HG03521 (cell line): ENCODE measurements at regions not wholly inside any gene's neighbourhood (a gene's known extent, or its start where the extent isn't known, plus 50 kb on each side); places are given as distances from the start of the nearest gene placed in this dataset.
"Not testable (repeated sequence)": the region's sequence is repeated elsewhere in the genome, so short reads cannot be mapped to it uniquely, and the experiment has no call there.

Experiments
- ATAC-seq: cut with Tn5 transposase; IDR thresholded peaks from one replicate; pipeline ENCODE4 v1.9.1; 2021; ENCODE audit warnings: mild to moderate bottlenecking, moderate library complexity; ENCODE audit not compliant: unreplicated experiment

DNA sequence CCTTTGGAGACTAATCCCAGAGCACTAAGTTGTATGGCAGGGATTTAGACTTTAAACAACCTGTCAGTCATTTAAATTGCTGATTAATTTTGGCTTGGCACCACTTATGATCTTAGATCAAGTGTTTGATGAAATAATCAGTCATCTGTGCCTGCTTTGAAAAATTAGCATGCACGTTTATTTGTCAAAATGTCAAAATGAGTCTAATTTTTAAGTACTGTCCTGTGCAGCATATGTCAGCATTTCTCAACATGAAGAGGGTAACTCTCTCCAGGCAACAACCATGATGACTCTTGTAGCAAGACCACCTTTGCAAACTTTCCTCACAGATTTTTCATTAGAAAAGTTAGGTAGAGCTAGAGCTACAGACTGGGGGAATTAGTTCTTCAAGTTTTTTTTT, 155.7 kb upstream of the GJE1 start:
- no peak for ATAC-seq

DNA sequence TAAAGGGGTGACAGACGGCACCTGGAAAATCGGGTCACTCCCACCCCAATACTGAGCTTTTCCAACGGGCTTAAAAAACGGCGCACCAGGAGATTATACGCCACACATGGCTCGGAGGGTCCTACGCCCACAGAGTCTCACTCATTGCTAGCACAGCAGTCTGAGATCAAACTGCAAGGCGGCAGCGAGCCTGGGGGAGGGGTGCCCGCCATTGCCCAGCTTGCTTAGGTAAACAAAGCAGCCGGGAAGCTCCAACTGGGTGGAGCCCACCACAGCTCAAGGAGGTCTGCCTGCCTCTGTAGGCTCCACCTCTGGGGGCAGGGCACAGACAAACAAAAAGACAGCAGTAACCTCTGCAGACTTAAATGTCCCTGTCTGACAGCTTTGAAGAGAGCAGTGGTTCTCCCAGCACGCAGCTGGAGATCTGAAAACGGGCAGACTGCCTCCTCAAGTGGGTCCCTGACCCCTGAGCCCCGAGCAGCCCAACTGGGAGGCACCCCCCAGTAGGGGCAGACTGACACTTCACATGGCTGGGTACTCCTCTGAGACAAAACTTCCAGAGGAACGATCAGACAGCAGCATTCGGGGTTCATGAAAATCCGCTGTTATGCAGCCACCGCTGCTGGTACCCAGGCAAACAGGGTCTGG, 162.8 kb upstream of the GJE1 start:
- ATAC-seq = not testable (repeated sequence)

DNA sequence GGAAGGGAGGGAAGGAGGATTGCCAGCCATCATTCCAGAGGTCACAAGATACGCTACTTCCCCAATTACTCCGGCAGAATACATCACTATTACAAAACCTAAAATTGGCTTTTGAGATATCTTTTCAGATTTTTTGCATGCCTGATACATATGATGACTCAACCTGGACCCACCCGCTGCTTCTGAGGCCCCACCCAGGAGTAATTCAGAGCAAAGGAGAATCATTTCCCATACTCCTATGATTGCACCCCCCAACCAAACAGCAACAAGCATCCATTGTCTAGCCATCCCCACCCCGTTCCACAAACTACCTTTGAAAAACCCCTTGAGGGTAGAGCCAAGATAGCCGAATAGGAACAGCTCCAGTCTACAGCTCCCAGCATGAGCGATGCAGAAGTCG, 163.5 kb upstream of the GJE1 start:
- no peak for ATAC-seq

DNA sequence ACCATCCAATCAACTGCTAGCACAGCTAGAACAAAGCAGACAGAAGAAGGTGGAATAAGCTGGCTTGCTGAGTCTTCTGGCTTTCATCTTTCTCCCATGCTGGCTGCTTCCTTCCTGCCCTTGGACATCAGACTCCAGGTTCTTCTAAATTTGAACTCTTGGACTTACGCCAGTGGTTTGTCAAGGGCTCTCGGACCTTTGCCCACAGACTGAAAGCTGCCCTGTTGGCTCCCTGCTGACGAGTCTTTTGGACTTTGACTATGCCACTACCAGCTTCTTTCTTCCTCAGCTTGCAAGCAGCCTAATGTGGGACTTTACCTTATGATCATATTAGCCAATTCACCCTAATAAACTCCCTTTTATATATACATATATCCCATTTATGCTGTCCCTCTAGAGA, 164.1 kb upstream of the GJE1 start:
- ATAC-seq = no peak

DNA sequence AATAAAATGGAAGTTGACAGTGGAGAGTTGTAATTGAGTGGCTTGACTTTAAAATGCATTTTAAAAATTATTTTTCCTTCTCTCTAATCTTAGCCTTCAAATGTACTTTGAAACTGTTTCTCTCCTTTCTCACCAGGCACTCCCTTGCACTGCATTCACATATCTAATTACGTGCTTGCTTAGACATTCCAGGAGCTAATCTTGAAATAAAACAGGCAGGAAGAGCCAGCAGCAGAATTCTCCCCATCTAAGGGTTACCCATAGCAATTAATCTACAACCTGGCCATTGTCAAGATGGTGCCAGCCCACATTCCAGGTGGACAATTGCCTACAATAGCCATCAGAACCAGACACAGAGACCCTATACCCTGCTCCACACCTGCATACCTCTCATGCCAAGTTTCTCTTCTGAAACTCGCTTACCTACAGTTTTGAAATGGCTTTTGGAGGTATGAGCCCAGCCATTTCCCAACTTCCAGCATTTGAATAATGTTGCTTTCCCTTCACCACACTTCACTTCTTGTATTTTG, 167.6 kb upstream of the GJE1 start:
- no peak for ATAC-seq

DNA sequence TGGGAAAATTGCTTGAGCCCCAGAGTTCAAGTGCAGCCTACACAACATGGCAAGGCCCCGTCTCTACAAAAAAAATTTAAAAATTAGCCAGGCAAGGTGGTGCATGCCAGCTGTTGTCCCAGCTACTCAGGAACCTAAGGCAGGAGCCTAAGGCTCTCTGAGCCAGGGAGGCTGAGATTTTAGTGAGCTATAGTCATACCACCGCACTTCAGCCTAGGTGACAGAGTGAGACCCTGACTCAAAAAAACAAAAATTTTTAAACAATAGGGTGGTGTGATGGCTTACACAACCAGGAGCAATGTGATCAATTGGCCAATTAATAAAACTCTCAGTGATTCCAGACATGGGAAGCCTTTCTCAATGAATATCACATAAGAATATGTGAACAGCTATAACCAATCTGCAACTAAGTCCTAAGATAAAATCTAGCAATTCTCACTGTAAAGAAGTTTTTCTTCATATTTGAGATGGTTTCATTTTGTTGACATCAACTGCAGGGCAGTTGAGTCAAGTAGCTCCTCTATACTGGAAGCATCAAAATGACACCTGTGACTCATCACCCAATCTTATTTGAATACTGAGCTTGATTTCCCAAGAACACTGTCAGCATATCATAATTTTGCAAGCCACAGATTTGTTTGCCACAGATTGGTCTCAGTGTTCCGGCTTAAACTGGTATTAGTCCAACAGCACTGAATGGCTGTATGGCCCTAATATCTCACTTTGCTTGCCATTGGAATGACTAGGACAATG, 169.0 kb upstream of the GJE1 start:
- no peak for ATAC-seq

DNA sequence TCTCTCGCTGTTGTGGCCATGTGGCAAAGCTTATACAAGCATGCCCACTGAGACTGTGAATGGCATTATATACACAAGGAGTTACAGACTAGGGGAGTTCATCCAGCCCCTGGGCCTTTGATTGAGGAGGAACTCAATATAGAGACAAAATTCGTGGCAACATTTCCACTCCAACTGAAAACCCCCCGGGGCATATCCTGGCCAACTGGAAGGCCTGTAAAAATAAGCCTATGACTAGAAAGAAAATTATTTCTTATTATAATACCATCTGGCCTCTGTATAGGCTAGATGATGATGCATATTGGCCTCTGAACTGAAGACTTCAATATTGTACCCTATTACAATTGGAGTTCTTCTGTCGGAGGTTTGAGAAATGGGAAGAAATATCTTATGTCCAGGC, 175.5 kb upstream of the GJE1 start:
- ATAC-seq = no peak

DNA sequence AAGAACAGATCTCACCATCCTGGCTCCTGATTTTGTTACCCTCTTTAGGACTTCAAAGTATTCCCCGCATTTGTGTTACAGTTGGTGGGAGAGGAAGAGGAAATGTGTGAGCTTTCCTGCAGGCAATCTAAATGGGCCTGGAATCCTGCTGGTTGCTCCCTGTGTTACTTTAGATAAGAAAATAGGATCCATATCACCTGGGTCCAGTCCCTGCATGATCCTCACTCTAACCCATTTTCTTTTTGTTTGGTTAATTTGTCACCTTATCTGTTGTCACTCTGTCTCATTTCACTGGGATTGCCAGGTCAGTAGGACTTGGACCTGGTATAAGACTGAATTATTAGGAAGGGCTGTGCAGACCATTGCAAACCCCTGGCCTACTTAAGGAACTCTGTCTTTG, 175.9 kb upstream of the GJE1 start:
- ATAC-seq = no peak

DNA sequence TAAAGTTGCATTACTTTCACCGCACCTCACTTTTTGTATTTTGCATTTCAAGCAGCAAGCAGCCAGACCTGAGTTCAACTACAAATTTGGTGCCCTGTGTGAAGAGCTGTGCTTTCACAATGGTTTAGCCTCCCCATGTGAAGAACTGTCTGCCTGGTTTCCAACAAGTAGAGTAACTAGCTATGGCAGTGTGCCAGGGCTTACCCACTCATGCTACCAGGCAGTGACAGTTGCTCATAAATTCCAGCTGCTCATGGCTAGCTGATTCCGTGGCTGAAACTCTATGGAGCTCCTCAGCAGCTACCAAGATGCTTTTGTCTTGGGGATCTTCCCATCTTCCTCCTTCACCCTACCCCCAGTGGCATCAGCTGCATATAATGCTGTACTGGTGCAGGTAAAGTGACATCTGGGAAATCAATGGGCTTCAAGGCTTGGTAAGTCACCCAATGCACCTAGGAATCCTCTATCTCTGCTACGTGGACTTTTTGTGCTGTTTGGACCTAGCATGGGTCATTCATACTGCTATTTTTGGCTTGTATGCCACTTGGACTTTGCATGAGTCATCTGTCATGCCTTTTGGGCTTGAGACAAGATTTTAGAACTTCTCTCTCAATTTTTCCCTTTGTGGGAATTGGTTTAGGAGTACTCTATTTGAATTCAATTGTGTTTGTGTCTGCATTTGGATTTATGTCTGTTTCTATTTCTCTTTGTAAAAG, 176.5 kb upstream of the GJE1 start:
- ATAC-seq = no peak

DNA sequence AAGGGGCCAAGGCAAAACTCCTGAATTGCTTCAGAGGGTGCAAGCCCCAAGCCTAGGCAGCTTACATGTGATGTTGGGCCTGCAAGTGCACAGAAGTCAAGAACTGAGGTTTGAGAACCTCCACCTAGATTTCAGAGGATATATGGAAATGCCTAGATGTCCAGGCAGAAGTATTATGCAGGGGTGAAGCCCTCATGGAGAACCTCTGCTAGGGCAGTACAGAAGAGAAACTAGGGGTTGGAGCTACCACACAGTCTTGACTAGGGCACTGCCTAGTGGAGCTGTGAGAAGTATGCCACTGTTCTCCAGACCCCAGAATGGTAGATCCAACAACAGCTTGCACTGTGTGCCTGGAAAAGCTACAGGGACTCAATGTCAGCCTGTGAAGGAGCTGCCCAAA, 179.7 kb upstream of the GJE1 start:
- no peak for ATAC-seq

DNA sequence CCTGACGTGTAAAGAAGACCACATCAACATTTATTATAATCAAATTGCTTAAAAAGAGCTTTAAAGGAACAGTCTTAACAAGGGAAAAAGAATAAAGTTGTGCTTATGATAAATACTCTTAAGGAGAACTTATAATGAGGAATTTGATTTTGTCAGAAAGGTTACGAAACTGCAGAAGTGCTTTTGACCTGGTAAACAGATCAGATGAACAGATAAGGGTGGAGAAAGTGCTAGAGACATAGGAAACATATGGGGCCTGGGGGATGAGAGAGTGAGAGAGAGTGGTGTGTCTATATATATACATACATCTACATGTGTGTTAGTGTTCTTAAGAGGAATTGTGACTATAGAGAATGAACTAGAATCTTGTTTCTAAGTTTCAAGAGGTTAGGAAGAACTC, 186.2 kb upstream of the GJE1 start:
- ATAC-seq = no peak

DNA sequence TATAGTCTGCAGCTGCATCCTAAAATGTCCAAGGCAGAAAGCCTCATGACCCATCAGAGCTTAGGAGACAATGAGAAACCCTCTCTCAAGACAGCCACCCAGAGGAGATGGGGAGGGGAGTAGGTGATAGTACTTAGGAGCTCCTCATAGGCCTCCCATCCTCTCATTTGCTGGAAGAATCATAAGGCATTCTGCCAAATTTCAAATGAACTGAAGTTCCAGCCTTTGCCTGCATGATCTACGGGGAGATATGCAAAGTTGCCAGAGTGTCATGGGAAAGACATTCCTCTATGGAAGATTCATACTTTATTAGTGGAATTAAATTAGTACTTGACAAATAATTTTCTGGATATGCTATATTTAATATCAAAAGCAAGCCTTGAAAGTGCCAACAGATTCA, 194.1 kb upstream of the GJE1 start:
- ATAC-seq = no peak

DNA sequence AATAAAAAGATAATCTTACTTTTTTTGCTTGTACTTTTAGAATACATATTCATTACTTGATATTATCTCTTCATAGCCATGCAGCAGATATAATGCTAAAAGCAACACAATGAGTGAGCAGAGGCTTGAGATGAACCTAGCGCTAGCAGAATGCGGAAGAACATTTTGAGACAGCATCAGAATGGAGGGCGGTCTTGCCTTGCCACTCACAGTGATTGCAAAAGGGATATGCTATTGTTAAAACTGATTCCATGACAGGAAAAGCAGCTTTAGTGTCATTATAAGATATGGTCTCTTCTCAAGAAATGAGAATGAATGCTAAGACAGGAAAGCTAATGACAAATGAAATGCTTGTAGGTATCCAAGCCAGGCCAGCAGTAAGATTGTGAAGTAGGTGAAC, 200.0 kb upstream of the GJE1 start:
- ATAC-seq = no peak

DNA sequence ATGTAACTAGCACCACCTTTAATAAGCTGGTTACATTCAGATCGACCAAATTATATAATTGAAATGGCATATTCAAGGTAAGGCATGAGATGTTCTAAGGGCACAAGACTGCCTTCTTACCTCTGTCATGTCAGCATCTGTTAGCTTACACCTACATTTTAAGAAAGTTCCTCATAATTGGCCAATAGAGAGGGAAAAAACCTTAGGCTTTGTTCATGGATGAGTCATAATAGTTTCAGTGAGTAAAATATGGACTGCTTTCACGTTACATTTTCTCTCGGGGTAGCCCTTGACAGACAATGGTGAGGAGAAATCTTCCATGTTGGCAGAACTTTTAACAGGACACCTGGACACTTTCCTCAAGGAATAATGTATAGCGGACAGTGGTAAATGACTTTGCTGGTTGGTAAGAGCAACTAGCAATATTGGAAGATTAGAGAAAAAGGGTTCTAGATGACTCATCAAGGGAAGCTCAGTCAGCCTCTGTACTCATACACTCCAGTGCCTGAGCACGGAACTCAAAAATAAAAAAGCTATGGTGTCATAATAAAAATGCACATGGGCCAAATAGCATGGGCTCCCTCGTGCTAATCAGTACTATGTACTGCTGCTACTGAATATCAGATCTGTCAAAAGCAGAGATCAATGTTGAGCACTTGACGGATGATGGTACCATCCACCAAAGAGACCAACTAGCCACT, 206.4 kb upstream of the GJE1 start:
- not testable (repeated sequence) for ATAC-seq

DNA sequence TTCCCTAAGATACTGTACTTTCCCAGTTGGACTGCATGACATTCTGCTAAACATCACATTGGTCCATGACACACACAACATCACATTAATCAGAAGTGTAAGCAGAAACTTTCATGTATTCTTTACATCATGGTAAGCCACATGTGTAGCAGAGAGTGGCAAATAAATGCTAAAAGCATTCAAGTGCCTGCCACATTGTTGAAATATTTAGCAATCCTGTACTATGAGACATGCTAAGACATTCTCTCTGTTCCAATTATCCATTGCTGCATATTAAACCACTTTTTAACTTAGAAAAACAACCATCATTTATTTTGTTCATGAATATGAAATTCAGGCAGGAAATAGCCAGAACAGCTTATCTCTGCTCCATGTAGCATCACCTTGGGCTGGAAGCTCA, 207.7 kb upstream of the GJE1 start:
- ATAC-seq = no peak

DNA sequence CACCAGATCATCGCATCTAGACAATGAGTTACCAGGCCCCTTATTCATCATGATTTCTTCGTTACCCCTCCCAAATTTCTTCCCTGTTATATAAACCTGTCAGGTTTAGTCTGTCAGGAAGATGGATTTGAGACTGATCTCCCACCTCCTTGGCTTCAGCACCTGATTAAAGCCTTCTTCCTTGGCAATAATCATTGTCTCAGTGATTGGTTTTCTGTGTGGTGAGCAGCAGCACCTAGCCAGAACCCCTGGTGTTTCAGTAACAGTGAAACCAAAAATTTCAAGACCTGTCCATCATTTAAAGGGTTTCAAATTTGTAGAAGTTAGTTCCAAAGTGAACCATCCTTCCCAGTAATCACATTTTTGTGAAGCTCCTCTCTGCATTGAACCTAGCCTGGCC, 209.8 kb upstream of the GJE1 start:
- ATAC-seq = no peak

DNA sequence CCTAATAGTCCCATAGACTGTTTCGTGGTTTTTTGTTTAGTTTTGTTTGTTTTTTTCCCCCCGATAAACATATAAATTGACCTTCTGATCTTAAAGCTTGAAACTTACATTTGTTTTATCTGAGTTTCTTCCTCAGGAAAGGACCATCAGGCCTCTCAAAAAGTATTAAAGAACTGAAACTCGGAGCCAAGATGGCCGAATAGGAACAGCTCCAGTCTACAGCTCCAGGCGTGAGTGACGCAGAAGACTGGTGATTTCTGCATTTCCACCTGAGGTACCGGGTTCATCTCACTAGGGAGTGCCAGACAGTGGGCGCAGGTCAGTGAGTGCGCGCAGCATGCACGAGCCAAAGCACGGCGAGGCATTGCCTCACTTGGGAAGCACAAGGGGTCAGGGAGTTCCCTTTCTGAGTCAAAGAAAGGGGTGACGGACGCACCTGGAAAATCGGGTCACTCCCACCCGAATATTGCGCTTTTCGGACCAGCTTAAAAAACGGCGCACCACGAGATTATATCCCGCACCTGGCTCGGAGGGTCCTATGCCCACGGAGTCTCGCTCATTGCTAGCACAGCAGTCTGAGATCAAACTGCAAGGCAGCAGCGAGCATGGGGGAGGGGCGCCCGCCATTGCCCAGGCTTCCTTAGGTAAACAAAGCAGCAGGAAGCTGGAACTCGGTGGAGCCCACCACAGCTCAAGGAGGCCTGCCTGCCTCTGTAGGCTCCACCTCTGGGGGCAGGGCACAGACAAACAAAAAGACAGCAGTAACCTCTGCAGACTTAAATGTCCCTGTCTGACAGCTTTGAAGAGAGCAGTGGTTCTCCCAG, 215.8 kb upstream of the GJE1 start:
- not testable (repeated sequence) for ATAC-seq

DNA sequence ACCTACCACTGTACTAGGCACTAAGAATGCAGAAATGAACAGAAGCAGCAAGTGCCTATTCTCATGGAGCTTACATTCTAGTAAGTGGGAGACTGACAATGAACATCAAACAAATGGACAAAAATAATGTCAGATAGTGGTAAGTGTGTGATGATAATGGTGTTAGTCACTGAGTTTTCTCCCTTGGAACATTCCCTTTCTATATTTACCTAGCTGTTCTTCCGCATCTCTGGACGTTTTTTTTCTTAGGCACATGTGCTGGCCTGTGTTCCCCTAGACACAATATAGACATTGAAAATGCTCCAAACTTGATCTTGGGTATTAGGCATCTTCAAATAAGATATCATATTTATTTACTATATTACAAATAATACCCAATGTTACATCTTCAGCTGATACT, 218.1 kb upstream of the GJE1 start:
- no peak for ATAC-seq

DNA sequence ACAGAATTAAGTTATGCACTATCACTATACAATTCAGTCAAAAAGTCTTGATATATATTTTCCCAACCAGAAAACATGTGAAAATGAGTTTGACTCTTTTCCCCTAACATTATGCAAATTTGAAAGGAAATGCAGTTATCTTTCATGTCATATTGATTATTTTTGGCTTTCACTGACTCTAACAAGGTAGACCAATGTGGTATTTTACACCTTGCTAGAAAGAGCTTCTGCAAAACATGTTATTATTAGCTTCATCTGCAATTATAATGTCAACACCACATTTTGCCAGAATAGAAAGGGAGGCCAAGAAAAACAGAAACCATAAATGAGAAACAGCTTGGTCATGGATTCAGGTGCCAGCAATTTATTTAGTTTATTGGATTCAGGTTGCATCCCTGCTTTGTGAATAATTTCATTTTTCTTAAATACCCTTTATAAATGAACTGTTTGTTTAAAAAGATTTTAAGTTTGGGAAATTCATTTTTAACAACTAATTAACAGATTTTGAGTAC, 226.1 kb upstream of the GJE1 start:
- no peak for ATAC-seq

DNA sequence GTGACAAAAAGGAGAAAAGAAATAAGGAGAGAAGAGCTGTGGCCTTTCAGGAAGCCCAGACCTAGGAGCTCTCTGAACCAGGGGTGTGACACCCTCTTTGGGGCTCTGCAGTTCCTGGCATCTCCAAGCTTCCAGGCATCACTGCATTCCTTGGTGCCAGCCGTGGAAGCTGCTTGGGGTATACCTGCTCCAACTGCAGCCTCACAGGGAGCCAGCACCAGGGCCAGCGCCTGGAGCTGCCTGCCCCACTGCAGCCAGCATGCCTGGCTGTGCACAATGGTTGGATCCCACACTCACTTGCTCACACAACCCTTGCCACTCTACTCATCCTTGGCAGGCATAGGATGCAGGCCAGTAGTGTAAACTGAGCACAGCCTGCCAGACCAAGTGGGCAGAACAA, 242.1 kb upstream of the GJE1 start:
- ATAC-seq = no peak
